A549 (cell line): ENCODE measurements at regions not wholly inside any gene's neighbourhood (a gene's known extent, or its start where the extent isn't known, plus 50 kb on each side); places are given as distances from the start of the nearest gene placed in this dataset.
A peak's percentile ranks its signal among the peaks of the same experiment; 100 is the strongest.

ENCODE experiments used
- ATAC-seq, 2 experiments: fragments of 200-7000 bp in 1 of 2; fragments of >200 bp in 1 of 2; cut with Nextera tagmentation in 1 of 2; cut with Tn5 transposase in 1 of 2; 3 replicates each; pipeline versions ENCODE4 v1.8.0 to v1.9.1; 2018 to 2020; ENCODE audit warnings: mild to moderate bottlenecking in 1 of 2, moderate library complexity in 1 of 2
- CTCF ChIA-PET: fragments of 300-600 bp; sonication (Branson Sonifier 250); formaldehyde crosslinking; extraction: SDS; loops from one replicate; lab custom pipeline; 2021; ENCODE audit warnings: antibody characterized with exemption, inconsistent platforms; lab: Yijun Ruan, JAX
- POLR2A ChIA-PET: fragments of 350-600 bp; formaldehyde crosslinking; extraction: SDS; loops from one replicate; lab custom pipeline; 2021; ENCODE audit warnings: antibody characterized with exemption, inconsistent platforms; lab: Yijun Ruan, JAX
- DNase-seq, 2 experiments: peaks; one replicate each; pipeline versions ENCODE4 v3.0.0 to v3.0.0-alpha.2; 2011 to 2016; ENCODE audit warnings: low read depth in 1 of 2, low spot score in 1 of 2
- FAIRE-seq: peaks from 2 replicates; lab custom pipeline; 2011; peaks lifted over from hg19 to GRCh38; lab: Jason Lieb, UNC
- H3K27ac ChIP-seq, 2 experiments: fragments of >200 bp; sonication (Bioruptor Twin); formaldehyde crosslinking; 3 replicates each; pipeline ENCODE4 v1.5.1; 2016 to 2017
- H3K4me1 ChIP-seq: fragments of >200 bp; sonication (Bioruptor Twin); formaldehyde crosslinking; 3 replicates; pipeline ENCODE4 v1.6.1; 2016
- H3K4me2 ChIP-seq: fragments of >200 bp; sonication (Bioruptor Twin); formaldehyde crosslinking; 3 replicates; pipeline ENCODE4 v1.6.1; 2016
- H3K4me3 ChIP-seq: fragments of >200 bp; sonication (Bioruptor Twin); formaldehyde crosslinking; 3 replicates; pipeline ENCODE4 v1.5.1; 2016
- H3K9me3 ChIP-seq: fragments of >200 bp; sonication (Bioruptor Twin); formaldehyde crosslinking; 3 replicates; pipeline ENCODE4 v1.6.1; 2016
- BHLHE40 ChIP-seq: IDR thresholded peaks from 2 replicates; pipeline ENCODE4 v1.6.1; 2012; ENCODE audit warnings: low read depth, low read length, inconsistent platforms
- CEBPB ChIP-seq, 2 experiments: fragments of >200 bp in 1 of 2; sonication (Bioruptor Twin) in 1 of 2; formaldehyde crosslinking in 1 of 2; IDR thresholded peaks; 2 replicates each; pipeline ENCODE4 v1.6.1; 2012 to 2016
- ELK1 ChIP-seq: fragments of 150-350 bp; IDR thresholded peaks from 2 replicates; pipeline ENCODE4 v1.6.1; 2014; ENCODE audit warnings: low read depth, mild to moderate bottlenecking, low read length
- EP300 ChIP-seq, 2 experiments: fragments of >200 bp; sonication (Bioruptor Twin); formaldehyde crosslinking; IDR thresholded peaks; 2 replicates in 1 of 2; 3 replicates in 1 of 2; pipeline ENCODE4 v1.6.1; 2016 to 2017
- ESRRA ChIP-seq: fragments of 150-350 bp; IDR thresholded peaks from 2 replicates; pipeline ENCODE4 v1.6.1; 2014; ENCODE audit warnings: mild to moderate bottlenecking, low read length, borderline replicate concordance
- FOXS1 ChIP-seq: fragments of 250-450 bp; sonication (Bioruptor Pico); IDR thresholded peaks from 2 replicates; pipeline ENCODE4 v1.5.0; 2020; ENCODE audit warnings: mild to moderate bottlenecking, moderate library complexity
- HES2 ChIP-seq: fragments of >200 bp; sonication (Bioruptor Twin); formaldehyde crosslinking; IDR thresholded peaks from 2 replicates; pipeline ENCODE4 v1.6.1; 2016
- HEYL ChIP-seq: fragments of 250-450 bp; sonication (Bioruptor Pico); IDR thresholded peaks from 2 replicates; pipeline ENCODE4 v1.8.0; 2021; ENCODE audit warnings: mild to moderate bottlenecking, moderate library complexity
- HOXA7 ChIP-seq: fragments of 250-450 bp; sonication (Bioruptor Pico); IDR thresholded peaks from 2 replicates; pipeline ENCODE4 v1.5.0; 2020; ENCODE audit warnings: mild to moderate bottlenecking, moderate library complexity
- HOXB13 ChIP-seq: fragments of 250-450 bp; sonication (Bioruptor Pico); IDR thresholded peaks from 2 replicates; pipeline ENCODE4 v1.5.0; 2020; ENCODE audit warnings: low read depth, mild to moderate bottlenecking, moderate library complexity
- HOXB5 ChIP-seq: fragments of 250-450 bp; sonication (Bioruptor Pico); IDR thresholded peaks from 2 replicates; pipeline ENCODE4 v1.5.0; 2020; ENCODE audit warnings: mild to moderate bottlenecking, moderate library complexity
- JUNB ChIP-seq: fragments of >200 bp; sonication (Bioruptor Twin); formaldehyde crosslinking; IDR thresholded peaks from 2 replicates; pipeline ENCODE4 v1.6.1; 2016
- MAFK ChIP-seq: fragments of 450-650 bp; IDR thresholded peaks from 2 replicates; pipeline ENCODE4 v1.6.1; 2014; ENCODE audit not compliant: partially characterized antibody
- MAZ ChIP-seq: fragments of 150-350 bp; IDR thresholded peaks from 2 replicates; pipeline ENCODE4 v1.6.1; 2014; ENCODE audit warnings: antibody characterized with exemption, low read depth, low read length, borderline replicate concordance
- NR3C1 ChIP-seq: fragments of >200 bp; sonication (Bioruptor Twin); formaldehyde crosslinking; IDR thresholded peaks from 3 replicates; pipeline ENCODE4 v1.6.1; 2017
- PBX3 ChIP-seq: IDR thresholded peaks from 2 replicates; pipeline ENCODE4 v1.6.1; 2012
- PHF8 ChIP-seq: fragments of 200-600 bp; sonication (generic); IDR thresholded peaks from 2 replicates; pipeline ENCODE4 v1.6.1; 2016; ENCODE audit warnings: low read depth, mild to moderate bottlenecking, antibody characterized with exemption, moderate library complexity, borderline replicate concordance
- USF2 ChIP-seq: fragments of 450-650 bp; IDR thresholded peaks from 2 replicates; pipeline ENCODE4 v1.6.1; 2014; ENCODE audit warnings: antibody characterized with exemption
- WGBS: methylation state at CpG from one replicate; pipeline ENCODE4 v1.1.6; 2017; ENCODE audit errors: missing lambda C conversion rate; 5-methylcytosine and 5-hydroxymethylcytosine counted together

- Histone ChIP-seq H3K9me3 (no peaks in the 10 kb centered on the region), H3K27ac (peak overlapping the region; percentile 65 to 75), H3K4me1 (peaks cover 23% of the 10 kb centered on the region), H3K4me2 (peak overlapping the region; percentile 58), H3K4me3 (0 out of 3 replicates have a peak overlapping the region, but pooled peaks have one; percentile 5)
- ChIA-PET POLR2A (no interaction called here), CTCF (no interaction called here)
- FAIRE-seq (peak; percentile 23), ATAC-seq (peak; percentile 70 to 77), DNase-seq (peak in 1 of 2 experiments; percentile 58)
- TF ChIP-seq CEBPB (IDR thresholded peaks at IDR 0.05) (peak; percentile 35 to 43; a peak in 2 of 4 replicates), USF2 (no peak)
- 33% methylated on average over 5 of the region's 5 CpGs for WGBS
These were observed 121.2 kb downstream of the DUSP10 start for GRCh38 chr1:221620437-221621384.

DNA sequence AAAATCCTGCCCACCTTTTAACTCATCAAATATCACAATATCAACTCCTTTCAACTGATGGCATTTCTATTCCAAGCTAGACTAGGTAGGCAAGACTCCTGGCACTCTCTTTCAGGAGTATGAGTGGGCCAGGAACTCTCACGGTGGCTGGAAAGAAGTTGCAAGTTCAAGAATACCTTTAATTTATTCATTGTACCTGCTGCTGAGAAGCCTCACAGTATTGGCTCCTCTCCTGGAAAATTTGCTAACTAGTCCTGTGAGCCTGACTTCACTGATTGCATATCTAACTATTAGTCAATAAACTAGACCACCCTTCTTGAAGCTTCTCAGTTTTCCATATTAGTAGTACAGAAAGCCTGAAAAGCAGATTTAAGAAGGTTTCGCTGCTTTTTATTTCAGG, 120.2 kb downstream of the DUSP10 start:
- Histone ChIP-seq H3K4me1 (peaks cover 23% of the 10 kb centered on the region), H3K4me3 (no peak overlapping the region), H3K9me3 (no peaks in the 10 kb centered on the region), H3K27ac (peak overlapping the region; percentile 65 to 75), H3K4me2 (peak overlapping the region; percentile 58; the same call in 2 of the 3 replicates)
- TF ChIP-seq FOXS1 (CRISPR knock-in tag): no peak
- TF ChIP-seq NR3C1: no peak
- no peak for TF ChIP-seq HES2
- no peak for TF ChIP-seq HOXB5 (CRISPR knock-in tag)
- no peak for TF ChIP-seq PBX3
- TF ChIP-seq ESRRA: no peak
- no peak for TF ChIP-seq HOXB13 (CRISPR knock-in tag)
- TF ChIP-seq USF2: no peak
- no peak for TF ChIP-seq EP300 (IDR thresholded peaks at IDR 0.05)
- no peak for TF ChIP-seq CEBPB (IDR thresholded peaks at IDR 0.05)
- TF ChIP-seq BHLHE40: no peak
- TF ChIP-seq HEYL (CRISPR knock-in tag): no peak
- TF ChIP-seq MAZ: no peak
- TF ChIP-seq MAFK: no peak
- no peak for TF ChIP-seq ELK1
- TF ChIP-seq PHF8: no peak
- ChIA-PET CTCF (interaction anchor here (1.3 kb wide), 1 partner anchor 144 kb away, joined by 3 read pairs; no protein-coding TSS in a partner anchor), POLR2A (no interaction called here)
- 100% methylated on average over 2 of the region's 2 CpGs for WGBS
- ATAC-seq (no peak), FAIRE-seq (peak; percentile 28), DNase-seq (no peak)

- H3K4me1 ChIP-seq: peaks cover 23% of the 10 kb centered on the region
- no peaks in the 10 kb centered on the region for H3K9me3 ChIP-seq
- H3K4me2 ChIP-seq: no peak overlapping the region
- ChIA-PET CTCF (interaction anchor here (1.3 to 1.9 kb wide), 2 partner anchors 9 to 145 kb away, joined by 3 to 8 read pairs; no protein-coding TSS in a partner anchor), POLR2A (no interaction called here)
- H3K27ac ChIP-seq: peak overlapping the region in 1 of 2 experiments; percentile 65; a peak in 1 of 6 replicates
- no peak for DNase-seq
- ATAC-seq: no peak
- 71% methylated on average over 2 of the region's 2 CpGs for WGBS
- FAIRE-seq: no peak
- no peak overlapping the region for H3K4me3 ChIP-seq
- TF ChIP-seq MAFK (peak; percentile 12), HOXA7 (CRISPR knock-in tag) (no peak), JUNB (no peak)
- TF ChIP-seq, all 56 proteins: peak for 1
These were observed 119.5 kb downstream of the DUSP10 start for GRCh38 chr1:221622389-221622788.
